GM18511 (cell line): ENCODE measurements at regions not wholly inside any gene's neighbourhood (a gene's known extent, or its start where the extent isn't known, plus 50 kb on each side); places are given as distances from the start of the nearest gene placed in this dataset.
"Not testable (repeated sequence)": the region's sequence is repeated elsewhere in the genome, so short reads cannot be mapped to it uniquely, and the experiment has no call there.

Experiments
- ATAC-seq: cut with Tn5 transposase; IDR thresholded peaks from one replicate; pipeline ENCODE4 v1.9.1; 2021; ENCODE audit warnings: mild to moderate bottlenecking, moderate library complexity; ENCODE audit not compliant: unreplicated experiment

DNA sequence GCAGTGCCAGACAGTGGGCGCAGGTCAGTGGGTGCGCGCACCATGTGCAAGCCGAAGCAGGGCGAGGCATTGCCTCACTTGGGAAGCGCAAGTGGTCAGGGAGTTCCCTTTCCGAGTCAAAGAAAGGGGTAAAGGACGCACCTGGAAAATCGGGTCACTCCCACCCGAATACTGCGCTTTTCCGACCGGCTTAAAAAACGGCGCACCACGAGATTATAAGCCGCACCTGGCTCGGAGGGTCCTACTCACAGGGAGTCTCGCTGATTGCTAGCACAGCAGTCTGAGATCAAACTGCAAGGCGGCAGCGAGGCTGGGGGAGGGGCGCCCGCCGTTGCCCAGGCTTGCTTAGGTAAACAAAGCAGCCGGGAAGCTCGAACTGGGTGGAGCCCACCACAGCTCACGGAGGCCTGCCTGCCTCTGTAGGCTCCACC is 77.9 kb downstream of the NR4A2 start:
- not testable (repeated sequence) for ATAC-seq

DNA sequence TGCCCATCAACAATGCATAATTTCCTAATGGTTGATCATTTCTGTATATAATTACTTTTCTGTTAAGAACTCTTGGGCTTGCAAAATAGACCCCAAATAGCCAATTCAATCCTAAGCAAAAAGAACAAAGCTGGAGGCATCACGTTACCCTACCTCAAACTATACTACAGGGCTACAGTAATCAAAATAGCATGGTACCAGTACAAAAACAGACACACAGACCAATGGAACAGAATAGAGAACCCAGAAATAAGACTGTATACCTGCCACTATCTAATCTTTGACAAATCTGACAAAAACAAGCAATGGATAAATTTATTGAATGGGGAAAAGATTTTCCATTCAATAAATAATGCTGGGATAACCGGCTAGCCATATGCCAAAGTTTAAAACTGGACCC is 78.8 kb downstream of the NR4A2 start:
- ATAC-seq: no peak

DNA sequence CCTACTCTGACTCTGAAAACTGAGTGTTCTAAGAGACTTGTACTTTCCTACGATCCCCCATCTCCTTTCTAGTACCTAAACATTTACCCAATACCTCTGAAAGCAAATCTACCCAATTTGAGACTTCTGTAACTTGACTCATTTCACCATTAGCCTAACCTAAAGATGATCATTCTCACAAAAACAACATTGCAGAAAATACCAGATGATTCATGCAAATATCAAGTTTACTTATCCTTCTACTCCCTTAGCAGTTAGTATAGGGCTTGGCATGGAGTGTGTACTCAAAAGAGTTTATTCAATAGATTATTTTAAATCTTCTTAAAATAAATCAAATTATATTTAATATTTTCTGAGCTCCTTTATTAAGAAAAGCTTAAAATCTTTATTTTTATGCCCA is 89.6 kb downstream of the NR4A2 start:
- ATAC-seq: no peak

DNA sequence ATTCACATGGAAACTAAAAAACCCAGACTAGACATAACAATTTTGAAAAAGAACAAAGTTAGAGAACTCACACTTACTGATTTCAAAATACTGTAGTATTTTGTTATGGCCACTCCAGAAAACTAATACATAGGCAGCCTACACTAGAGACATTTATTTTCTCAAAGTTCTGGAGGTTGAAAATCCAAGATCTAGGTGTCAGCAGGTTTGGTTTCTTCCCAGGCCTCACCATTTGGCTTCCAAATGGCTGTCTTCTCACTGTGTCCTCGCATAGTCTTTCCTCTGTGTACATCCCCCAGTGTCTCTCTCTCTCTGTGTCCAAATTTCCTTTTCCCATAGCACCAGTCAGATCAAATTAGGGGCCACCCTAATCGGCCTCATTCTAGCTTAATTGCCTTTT is 95.0 kb downstream of the NR4A2 start:
- ATAC-seq: no peak

DNA sequence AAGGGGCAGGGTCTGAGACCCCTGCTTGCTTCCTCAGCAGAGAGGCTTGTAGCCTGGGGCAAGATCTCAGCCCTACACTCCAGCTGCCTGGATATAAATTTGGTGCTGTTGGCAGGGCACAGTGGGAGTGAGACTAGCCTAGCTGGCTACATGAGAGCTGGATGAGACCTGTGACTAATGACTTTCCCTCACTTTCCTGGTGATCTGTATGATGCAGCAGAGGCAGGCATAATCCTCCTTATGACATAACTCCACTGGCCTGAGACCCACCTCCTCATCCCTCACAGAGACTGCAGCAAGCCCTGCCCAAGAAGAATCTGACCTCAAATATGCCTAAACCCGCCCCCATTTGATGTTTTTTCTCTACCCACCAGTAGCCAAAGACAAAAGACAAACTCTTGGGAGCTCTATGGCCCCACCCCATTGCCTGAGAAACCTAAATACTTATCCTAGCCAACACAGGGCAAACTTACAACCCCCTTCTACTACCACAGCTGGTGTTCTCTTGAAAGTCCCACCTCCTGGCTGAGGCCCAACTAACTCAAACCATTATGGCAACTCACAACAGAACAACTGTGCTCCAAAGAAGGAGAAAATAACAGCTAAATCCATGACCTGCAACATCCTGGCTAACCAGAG is 102.7 kb downstream of the NR4A2 start:
- ATAC-seq: no peak

DNA sequence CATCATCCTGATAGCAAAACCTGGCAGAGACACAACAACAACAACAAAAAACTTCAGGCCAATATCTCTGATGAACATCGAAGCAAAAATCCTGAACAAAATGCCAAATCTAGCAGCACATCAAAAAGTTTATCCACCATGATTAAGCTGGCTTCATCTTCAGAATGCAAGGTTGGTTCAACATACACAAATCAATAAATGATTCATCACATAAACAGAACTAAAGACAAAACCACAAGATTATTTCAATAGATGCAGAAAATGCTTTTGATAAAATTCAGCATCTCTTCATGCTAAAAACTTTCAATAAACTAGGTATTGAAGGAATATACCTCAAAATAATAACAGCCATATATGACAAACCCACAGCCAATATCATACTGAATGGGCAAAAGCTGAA is 109.2 kb downstream of the NR4A2 start:
- ATAC-seq: not testable (repeated sequence)

DNA sequence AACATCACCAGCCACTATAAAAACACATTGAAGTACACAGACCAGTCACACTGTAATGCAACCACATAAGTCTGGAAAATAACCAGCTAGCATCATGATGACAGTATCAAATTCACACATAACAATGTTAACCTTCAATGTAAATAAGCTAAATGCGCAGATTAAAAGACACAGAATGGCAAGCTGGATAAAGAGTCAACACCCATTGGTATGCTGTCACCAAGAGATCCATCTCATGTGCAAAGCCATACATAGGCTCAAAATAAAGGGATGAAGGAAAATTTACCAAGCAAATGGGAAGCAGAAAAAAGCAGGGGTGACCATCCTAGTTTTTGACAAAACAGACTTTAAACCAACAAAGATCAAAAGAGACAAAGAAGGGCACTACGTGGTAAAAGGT is 110.8 kb downstream of the NR4A2 start:
- ATAC-seq: no peak

DNA sequence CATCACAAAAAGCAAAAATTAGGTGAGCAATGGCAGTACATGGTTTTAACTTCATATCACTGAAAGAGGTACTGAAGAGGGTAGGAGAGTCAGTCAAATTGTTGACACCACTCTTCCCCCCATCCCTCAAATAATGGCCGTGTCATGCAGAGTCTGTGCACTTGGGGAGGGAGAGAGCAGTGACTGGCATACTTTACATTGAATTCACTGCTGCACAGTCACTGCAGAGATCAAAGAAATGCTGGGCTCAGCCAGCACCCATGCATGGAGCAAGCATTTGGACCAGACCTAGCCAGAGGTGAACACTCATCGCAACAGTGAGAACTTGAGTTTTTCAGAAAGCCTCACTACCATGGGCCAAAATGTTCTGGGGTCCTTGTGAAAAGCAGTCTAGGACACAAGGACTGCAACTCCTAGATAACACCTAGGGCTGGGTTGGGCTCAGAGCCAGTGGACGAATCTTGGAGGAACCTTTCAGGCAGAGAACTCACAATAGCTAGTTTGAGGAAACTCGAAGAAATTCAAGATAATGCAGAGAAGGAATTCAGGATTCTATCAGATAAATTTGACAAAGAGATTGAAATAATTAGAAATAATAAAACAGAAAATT is 112.9 kb downstream of the NR4A2 start:
- ATAC-seq: no peak

GRCh38 chr2:156215656-156216055 is 116.9 kb downstream of the NR4A2 start:
- no peak for ATAC-seq

DNA sequence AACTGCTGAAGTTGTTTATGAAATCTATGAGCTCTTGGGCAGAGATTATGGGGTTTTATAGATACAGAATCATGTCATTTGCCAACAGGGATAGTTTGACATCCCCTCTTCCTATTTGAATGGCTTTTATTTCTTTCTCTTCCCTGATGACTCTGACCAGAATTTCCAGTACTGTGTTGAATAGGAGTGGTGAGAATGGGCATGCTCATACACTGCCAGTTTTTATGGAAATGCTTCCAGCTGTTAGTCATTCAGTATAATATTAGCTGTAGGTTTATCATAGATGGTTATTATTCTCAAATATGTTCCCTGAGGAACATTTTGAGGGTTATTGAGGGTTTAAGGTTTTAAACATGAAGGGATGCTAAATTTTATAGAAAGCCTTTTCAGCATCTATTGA is 121.2 kb downstream of the NR4A2 start:
- ATAC-seq: no peak

GRCh38 chr2:156206355-156206754 is 126.2 kb downstream of the NR4A2 start:
- no peak for ATAC-seq

DNA sequence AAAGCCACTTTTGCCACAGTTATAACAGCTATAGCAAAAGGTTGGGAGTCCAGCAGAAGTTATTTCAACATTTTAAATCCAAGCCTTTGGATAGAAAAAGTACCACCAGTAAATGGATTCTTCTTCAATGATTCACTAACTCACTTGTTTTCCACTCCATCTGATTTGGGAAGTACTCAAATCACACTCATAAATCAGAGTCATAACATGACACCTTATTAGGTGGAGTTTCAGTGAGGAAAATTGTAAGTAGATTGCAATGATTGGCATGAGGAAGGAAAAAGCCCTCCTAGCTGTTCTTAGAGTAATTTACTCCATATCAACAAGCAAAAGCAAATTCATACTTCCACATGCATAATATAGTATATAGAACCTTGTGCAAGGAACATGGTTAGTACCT is 132.9 kb downstream of the NR4A2 start:
- ATAC-seq: no peak

GRCh38 chr2:156196031-156196430 is 136.5 kb downstream of the NR4A2 start:
- ATAC-seq: no peak

GRCh38 chr2:156192468-156192867 is 140.1 kb downstream of the NR4A2 start:
- peak; percentile 78 for ATAC-seq

DNA sequence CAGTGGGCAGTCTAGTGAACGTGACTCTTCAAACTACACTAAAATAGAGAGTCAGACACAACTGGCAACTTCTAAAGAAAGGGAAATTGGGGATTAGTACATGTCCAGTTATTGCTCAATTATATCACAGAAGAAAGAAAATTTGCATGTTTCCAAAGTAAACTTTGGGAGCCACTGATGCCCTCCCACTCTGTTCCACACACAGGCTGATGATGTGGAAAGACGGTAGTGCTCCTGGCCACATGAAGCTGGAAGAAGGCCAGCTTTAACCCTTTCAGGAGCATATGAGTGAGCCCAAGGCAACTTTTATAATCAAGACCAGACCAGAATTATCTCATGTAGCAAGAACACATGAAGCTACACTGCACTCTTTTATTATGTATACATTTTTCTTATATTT is 141.0 kb downstream of the NR4A2 start:
- ATAC-seq: no peak

- ATAC-seq: no peak
These were observed 142.0 kb downstream of the NR4A2 start for GRCh38 chr2:156190517-156190916.

DNA sequence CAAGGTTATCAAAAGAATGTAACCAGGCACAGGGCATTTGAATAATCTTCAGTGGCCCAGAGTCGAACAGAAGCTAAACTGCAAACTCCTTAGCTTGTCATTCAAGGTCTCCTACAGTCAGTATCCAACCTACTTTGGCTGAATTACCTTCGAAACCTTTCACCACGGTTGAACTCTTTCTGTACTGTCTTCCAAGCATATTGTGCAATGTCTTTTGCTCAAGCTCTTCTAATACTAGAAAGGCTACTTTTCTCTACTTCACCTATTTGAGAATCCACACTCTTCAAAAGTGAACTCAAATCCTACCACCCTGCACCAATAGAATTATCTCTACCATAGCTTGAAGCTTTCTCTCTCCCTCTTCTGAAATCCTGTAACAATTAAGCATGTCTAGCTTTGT is 142.9 kb downstream of the NR4A2 start:
- no peak for ATAC-seq

- no peak for ATAC-seq
These were observed 143.4 kb downstream of the NR4A2 start for GRCh38 chr2:156189143-156189542.

GRCh38 chr2:156182132-156182531 is 150.4 kb downstream of the NR4A2 start:
- no peak for ATAC-seq

- no peak for ATAC-seq
These were observed 151.3 kb downstream of the NR4A2 start for GRCh38 chr2:156181208-156181607.

GRCh38 chr2:156177654-156178053 is 154.9 kb downstream of the NR4A2 start:
- ATAC-seq: no peak

DNA sequence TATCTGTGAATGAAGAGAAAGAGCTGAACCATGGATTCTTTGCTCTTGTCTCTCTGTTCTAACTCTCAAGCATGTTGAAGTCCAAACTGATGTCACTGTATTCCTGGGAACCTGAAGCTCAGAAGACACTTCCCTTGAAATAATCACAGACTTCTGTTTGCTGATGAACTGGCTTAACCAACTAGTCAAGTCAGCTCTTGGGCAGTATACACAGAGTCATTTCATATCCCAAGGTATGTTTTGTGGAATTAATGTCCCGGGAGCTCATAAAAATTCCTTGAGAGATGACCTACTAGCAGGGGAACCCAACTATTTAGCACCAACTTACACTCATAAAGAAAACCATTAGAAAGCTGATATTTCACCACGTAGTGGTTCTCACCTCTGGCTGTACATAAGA is 156.6 kb downstream of the NR4A2 start:
- ATAC-seq: no peak

- no peak for ATAC-seq
These were observed 161.6 kb downstream of the NR4A2 start for GRCh38 chr2:156170929-156171328.
